Neural progenitor cell (in vitro differentiated cells): ENCODE measurements at regions not wholly inside any gene's neighbourhood (a gene's known extent, or its start where the extent isn't known, plus 50 kb on each side); places are given as distances from the start of the nearest gene placed in this dataset.

Experiments
- DNase-seq: peaks from one replicate; pipeline ENCODE4 v3.0.0-alpha.2; 2016; ENCODE audit warnings: low spot score
- H2AFZ ChIP-seq: fragments of 200-600 bp; sonication (generic); replicated peaks from 2 replicates; pipeline ENCODE4 v1.6.1; 2016; ENCODE audit warnings: antibody characterized with exemption
- H3F3A ChIP-seq: fragments of 200-600 bp; sonication (generic); 2 replicates; pipeline ENCODE4 v1.6.1; 2016; ENCODE audit warnings: antibody characterized with exemption, low read depth
- H3K27ac ChIP-seq: fragments of 200-600 bp; sonication (generic); 2 replicates; pipeline ENCODE4 v1.5.1; 2016; ENCODE audit warnings: mild to moderate bottlenecking
- H3K27me3 ChIP-seq: fragments of 200-600 bp; sonication (generic); 2 replicates; pipeline ENCODE4 v1.6.1; 2016; ENCODE audit warnings: mild to moderate bottlenecking, moderate library complexity
- H3K36me3 ChIP-seq: fragments of 200-600 bp; sonication (generic); 2 replicates; pipeline ENCODE4 v1.5.1; 2016
- H3K4me1 ChIP-seq: fragments of 200-600 bp; sonication (generic); 2 replicates; pipeline ENCODE4 v1.6.1; 2016; ENCODE audit warnings: mixed run types
- H3K4me2 ChIP-seq: fragments of 200-600 bp; sonication (generic); 2 replicates; pipeline ENCODE4 v1.6.1; 2016
- H3K4me3 ChIP-seq: fragments of 200-600 bp; sonication (generic); 2 replicates; pipeline ENCODE4 v1.5.1; 2016
- H3K79me2 ChIP-seq: fragments of 200-600 bp; sonication (generic); 2 replicates; pipeline ENCODE4 v1.6.1; 2016; ENCODE audit warnings: low read depth
- H3K9ac ChIP-seq: fragments of 200-600 bp; sonication (generic); 2 replicates; pipeline ENCODE4 v1.6.1; 2016
- H3K9me3 ChIP-seq: fragments of 200-600 bp; sonication (generic); 2 replicates; pipeline ENCODE4 v1.5.1; 2016; ENCODE audit warnings: low read depth
- H4K20me1 ChIP-seq: fragments of 200-600 bp; sonication (generic); 2 replicates; pipeline ENCODE4 v1.6.1; 2016; ENCODE audit warnings: low read depth
- H3K27ac Mint-ChIP-seq: 3 replicates; pipeline ENCODE4 v1.8.0; 2021; ENCODE audit warnings: mixed read lengths
- H3K27me3 Mint-ChIP-seq: 2 replicates; pipeline ENCODE4 v1.8.0; 2022; ENCODE audit warnings: low read depth, mild to moderate bottlenecking, inconsistent platforms, moderate library complexity, mixed read lengths; ENCODE audit not compliant: insufficient read depth
- H3K36me3 Mint-ChIP-seq: 3 replicates; pipeline ENCODE4 v1.8.0; 2021; ENCODE audit warnings: mixed read lengths
- H3K4me1 Mint-ChIP-seq: 3 replicates; pipeline ENCODE4 v1.8.0; 2021; ENCODE audit warnings: mixed read lengths
- H3K4me3 Mint-ChIP-seq: 3 replicates; pipeline ENCODE4 v1.8.0; 2021; ENCODE audit warnings: mild to moderate bottlenecking, moderate library complexity, mixed read lengths
- H3K9me3 Mint-ChIP-seq: 3 replicates; pipeline ENCODE4 v1.8.0; 2020; ENCODE audit warnings: mixed read lengths
- EZH2 ChIP-seq: fragments of 200-600 bp; sonication (generic); IDR thresholded peaks from 2 replicates; pipeline ENCODE4 v1.6.1; 2017; ENCODE audit warnings: antibody characterized with exemption, mild to moderate bottlenecking, moderate library complexity
- EZH2phosphoT487 ChIP-seq: fragments of 200-600 bp; sonication (generic); IDR thresholded peaks from 2 replicates; pipeline ENCODE4 v1.6.1; 2017; ENCODE audit warnings: antibody characterized with exemption
- TF ChIP-seq, protein P1 (sequence below): fragments of 200-600 bp; sonication (generic); IDR thresholded peaks from 2 replicates; pipeline ENCODE4 v1.5.1; 2017; ENCODE audit warnings: antibody characterized with exemption, mild to moderate bottlenecking

DNA sequence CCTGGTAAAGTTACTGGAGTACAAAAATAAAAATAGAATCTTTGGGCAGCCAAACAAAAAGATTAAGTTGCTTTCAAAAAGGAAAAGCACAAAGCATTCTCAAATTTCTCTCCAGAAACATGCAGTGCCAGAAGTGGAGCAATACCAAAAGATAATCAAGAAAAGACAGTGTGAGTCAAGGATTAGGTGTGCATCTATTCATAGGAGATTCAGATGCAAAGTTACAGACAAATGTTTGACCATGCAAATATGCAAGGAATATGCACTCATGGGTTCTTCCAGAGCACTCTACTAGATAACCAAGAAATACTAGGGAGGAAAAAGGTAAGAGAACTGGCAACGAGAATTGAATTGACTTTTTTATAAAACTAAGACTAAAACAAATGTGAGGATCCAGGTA, 51.8 kb upstream of the CDH20 start:
- Histone ChIP-seq H2AFZ (no peak overlapping the region), H3K79me2 (no peaks in the 10 kb centered on the region), H3K27me3 (no peaks in the 10 kb centered on the region), H4K20me1 (no peaks in the 10 kb centered on the region), H3K9me3 (no peaks in the 10 kb centered on the region), H3K36me3 (no peaks in the 10 kb centered on the region), H3K9ac (no peak overlapping the region), H3K27ac (no peak overlapping the region), H3K4me2 (no peak overlapping the region), H3K4me1 (no peaks in the 10 kb centered on the region), H3K4me3 (no peak overlapping the region), H3F3A (no peaks in the 10 kb centered on the region)
- H3K27ac Mint-ChIP-seq: no peak overlapping the region
- no peaks in the 10 kb centered on the region for H3K27me3 Mint-ChIP-seq
- no peak overlapping the region for H3K4me3 Mint-ChIP-seq
- DNase-seq: no peak
- H3K36me3 Mint-ChIP-seq: no peaks in the 10 kb centered on the region
- H3K4me1 Mint-ChIP-seq: no peaks in the 10 kb centered on the region
- H3K9me3 Mint-ChIP-seq: peaks cover 11% of the 10 kb centered on the region
- TF ChIP-seq, protein P1, sequence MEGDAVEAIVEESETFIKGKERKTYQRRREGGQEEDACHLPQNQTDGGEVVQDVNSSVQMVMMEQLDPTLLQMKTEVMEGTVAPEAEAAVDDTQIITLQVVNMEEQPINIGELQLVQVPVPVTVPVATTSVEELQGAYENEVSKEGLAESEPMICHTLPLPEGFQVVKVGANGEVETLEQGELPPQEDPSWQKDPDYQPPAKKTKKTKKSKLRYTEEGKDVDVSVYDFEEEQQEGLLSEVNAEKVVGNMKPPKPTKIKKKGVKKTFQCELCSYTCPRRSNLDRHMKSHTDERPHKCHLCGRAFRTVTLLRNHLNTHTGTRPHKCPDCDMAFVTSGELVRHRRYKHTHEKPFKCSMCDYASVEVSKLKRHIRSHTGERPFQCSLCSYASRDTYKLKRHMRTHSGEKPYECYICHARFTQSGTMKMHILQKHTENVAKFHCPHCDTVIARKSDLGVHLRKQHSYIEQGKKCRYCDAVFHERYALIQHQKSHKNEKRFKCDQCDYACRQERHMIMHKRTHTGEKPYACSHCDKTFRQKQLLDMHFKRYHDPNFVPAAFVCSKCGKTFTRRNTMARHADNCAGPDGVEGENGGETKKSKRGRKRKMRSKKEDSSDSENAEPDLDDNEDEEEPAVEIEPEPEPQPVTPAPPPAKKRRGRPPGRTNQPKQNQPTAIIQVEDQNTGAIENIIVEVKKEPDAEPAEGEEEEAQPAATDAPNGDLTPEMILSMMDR: no peak
- TF ChIP-seq EZH2 (no peak), EZH2phosphoT487 (no peak)

DNA sequence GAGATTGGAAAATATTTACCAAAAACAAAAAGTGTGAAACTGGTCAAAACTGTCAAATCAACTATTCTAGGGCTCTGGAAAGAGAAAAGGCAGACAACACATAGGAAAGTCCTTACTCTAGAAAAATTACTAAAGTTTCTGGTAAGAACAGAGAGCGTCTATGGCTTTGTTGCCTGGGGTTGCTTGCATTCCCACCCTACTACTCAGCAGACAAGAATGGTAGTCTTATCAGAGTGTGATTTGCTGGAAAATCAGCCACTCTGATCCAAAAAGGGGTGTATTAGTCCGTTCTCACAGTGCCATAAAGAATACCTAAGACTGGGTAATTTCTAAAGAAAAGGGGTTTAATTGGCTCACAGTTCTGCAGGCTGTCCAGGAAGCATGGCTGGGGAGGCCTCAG, 50.3 kb upstream of the CDH20 start:
- no peak overlapping the region for H3K4me3 ChIP-seq
- Mint-ChIP-seq H3K27ac (no peak overlapping the region), H3K27me3 (no peaks in the 10 kb centered on the region), H3K4me1 (no peaks in the 10 kb centered on the region), H3K4me3 (no peak overlapping the region), H3K36me3 (no peaks in the 10 kb centered on the region), H3K9me3 (peaks cover 11% of the 10 kb centered on the region)
- H3K36me3 ChIP-seq: no peaks in the 10 kb centered on the region
- no peaks in the 10 kb centered on the region for H3K9me3 ChIP-seq
- H3K4me2 ChIP-seq: no peak overlapping the region
- H4K20me1 ChIP-seq: no peaks in the 10 kb centered on the region
- no peaks in the 10 kb centered on the region for H3F3A ChIP-seq
- no peaks in the 10 kb centered on the region for H3K27me3 ChIP-seq
- no peak for DNase-seq
- H3K79me2 ChIP-seq: no peaks in the 10 kb centered on the region
- H3K4me1 ChIP-seq: no peaks in the 10 kb centered on the region
- TF ChIP-seq EZH2phosphoT487: no peak
- H2AFZ ChIP-seq: no peak overlapping the region
- H3K27ac ChIP-seq: no peak overlapping the region
- no peak overlapping the region for H3K9ac ChIP-seq
